ENCODE measurements at regions not wholly inside any gene's neighbourhood (a gene's known extent, or its start where the extent isn't known, plus 50 kb on each side); places are given as distances from the start of the nearest gene placed in this dataset.

GRCh38 chr10:130787821-130788220 lies 523.7 kb downstream of the TCERG1L start:
- intact Hi-C loops (cut with micrococcal nuclease), result no loop called here
- no peaks in the 10 kb centered on the region for H3K4me1 ChIP-seq (ENCODE audit: control insufficient read depth in 2 of 2, insufficient read depth in 2 of 2, low read length in 2 of 2)
- Mint-ChIP-seq H3K27me3 (peaks cover 0 to under 1% (median 0%) of the 10 kb centered on the region in 5 donors), H3K4me1 (no peaks in the 10 kb centered on the region), H3K36me3 (no peaks in the 10 kb centered on the region), H3K4me3 (no peak overlapping the region), H3K27ac (no peak overlapping the region), H3K9me3 (no peaks in the 10 kb centered on the region)
- ChIA-PET CTCF (no interaction called here), POLR2A (no interaction called here)
- DNase-seq (no peak), ATAC-seq (no peak)
- no peak overlapping the region for H3K4me3 ChIP-seq (ENCODE audit: low read length)
- no peak overlapping the region for H3K27ac ChIP-seq (ENCODE audit: low read depth, low read length)
- H3K9me3 ChIP-seq (ENCODE audit: control insufficient read depth in 2 of 3, low read length in 3 of 3), result no peaks in the 10 kb centered on the region
- H3K36me3 ChIP-seq (ENCODE audit: control insufficient read depth in 2 of 3, insufficient read depth in 3 of 3, low read length in 3 of 3), result no peaks in the 10 kb centered on the region
- no peaks in the 10 kb centered on the region for H3K27me3 ChIP-seq (ENCODE audit: control insufficient read depth in 2 of 2, insufficient read depth in 2 of 2, low read length in 2 of 2)

GRCh38 chr10:130790339-130790738 lies 521.2 kb downstream of the TCERG1L start:
- peaks cover 0 to 14% (median 0%) of the 10 kb centered on the region in 5 donors for H3K27me3 Mint-ChIP-seq
- no peaks in the 10 kb centered on the region for H3K27me3 ChIP-seq (ENCODE audit: control insufficient read depth in 2 of 2, insufficient read depth in 2 of 2, low read length in 2 of 2)
- DNase-seq (no peak), ATAC-seq (peak; percentile 26)
- no peak overlapping the region for H3K27ac ChIP-seq (ENCODE audit: low read depth, low read length)
- CTCF ChIA-PET, result no interaction called here
- no peaks in the 10 kb centered on the region for H3K36me3 ChIP-seq (ENCODE audit: control insufficient read depth in 2 of 3, insufficient read depth in 3 of 3, low read length in 3 of 3)
- H3K9me3 ChIP-seq (ENCODE audit: control insufficient read depth in 2 of 3, low read length in 3 of 3), result no peaks in the 10 kb centered on the region
- no peak overlapping the region for H3K4me3 ChIP-seq (ENCODE audit: low read length)
- no peaks in the 10 kb centered on the region for H3K9me3 Mint-ChIP-seq
- no peaks in the 10 kb centered on the region for H3K4me1 ChIP-seq (ENCODE audit: control insufficient read depth in 2 of 2, insufficient read depth in 2 of 2, low read length in 2 of 2)
- H3K36me3 Mint-ChIP-seq, result no peaks in the 10 kb centered on the region
- POLR2A ChIA-PET, result no interaction called here
- H3K27ac Mint-ChIP-seq, result no peak overlapping the region
- intact Hi-C loops (cut with micrococcal nuclease), result no loop called here
- no peak overlapping the region for H3K4me3 Mint-ChIP-seq
- H3K4me1 Mint-ChIP-seq, result no peaks in the 10 kb centered on the region

- ChIA-PET CTCF (no interaction called here), POLR2A (no interaction called here)
- Histone ChIP-seq H3K27ac (ENCODE audit: low read depth, low read length) (no peak overlapping the region), H3K36me3 (ENCODE audit: control insufficient read depth in 2 of 3, insufficient read depth in 3 of 3, low read length in 3 of 3) (no peaks in the 10 kb centered on the region), H3K9me3 (ENCODE audit: control insufficient read depth in 2 of 3, low read length in 3 of 3) (no peaks in the 10 kb centered on the region), H3K4me3 (ENCODE audit: low read length) (no peak overlapping the region), H3K4me1 (ENCODE audit: control insufficient read depth in 2 of 2, insufficient read depth in 2 of 2, low read length in 2 of 2) (no peaks in the 10 kb centered on the region), H3K27me3 (ENCODE audit: control insufficient read depth in 2 of 2, insufficient read depth in 2 of 2, low read length in 2 of 2) (no peaks in the 10 kb centered on the region)
- no peak for DNase-seq
- Mint-ChIP-seq H3K9me3 (no peaks in the 10 kb centered on the region), H3K4me3 (no peak overlapping the region), H3K27ac (no peak overlapping the region), H3K36me3 (no peaks in the 10 kb centered on the region), H3K4me1 (no peaks in the 10 kb centered on the region), H3K27me3 (peaks cover 0 to 26% (median 0%) of the 10 kb centered on the region in 5 donors)
- intact Hi-C loops (cut with micrococcal nuclease), result no loop called here
- no peak for ATAC-seq
Measured at GRCh38 chr10:130792096-130792845, 519.2 kb downstream of the TCERG1L start.

GRCh38 chr10:130795819-130796218 lies 515.7 kb downstream of the TCERG1L start:
- ATAC-seq (no peak), DNase-seq (no peak)
- Histone ChIP-seq H3K4me1 (ENCODE audit: control insufficient read depth in 2 of 2, insufficient read depth in 2 of 2, low read length in 2 of 2) (no peaks in the 10 kb centered on the region), H3K4me3 (ENCODE audit: low read length) (no peak overlapping the region), H3K27ac (ENCODE audit: low read depth, low read length) (no peak overlapping the region), H3K9me3 (ENCODE audit: control insufficient read depth in 2 of 3, low read length in 3 of 3) (no peaks in the 10 kb centered on the region), H3K36me3 (ENCODE audit: control insufficient read depth in 2 of 3, insufficient read depth in 3 of 3, low read length in 3 of 3) (no peaks in the 10 kb centered on the region), H3K27me3 (ENCODE audit: control insufficient read depth in 2 of 2, insufficient read depth in 2 of 2, low read length in 2 of 2) (no peaks in the 10 kb centered on the region)
- H3K4me1 Mint-ChIP-seq, result no peaks in the 10 kb centered on the region
- no peak overlapping the region for H3K27ac Mint-ChIP-seq
- POLR2A ChIA-PET, result no interaction called here
- H3K4me3 Mint-ChIP-seq, result no peak overlapping the region
- no peaks in the 10 kb centered on the region for H3K36me3 Mint-ChIP-seq
- CTCF ChIA-PET, result no interaction called here
- H3K9me3 Mint-ChIP-seq, result no peaks in the 10 kb centered on the region
- intact Hi-C loops (cut with micrococcal nuclease), result no loop called here
- peaks cover 0 to 31% (median 0%) of the 10 kb centered on the region in 5 donors for H3K27me3 Mint-ChIP-seq

- no peaks in the 10 kb centered on the region for H3K4me1 ChIP-seq (ENCODE audit: control insufficient read depth in 2 of 2, insufficient read depth in 2 of 2, low read length in 2 of 2)
- no peaks in the 10 kb centered on the region for H3K36me3 Mint-ChIP-seq
- no peak for DNase-seq
- no peaks in the 10 kb centered on the region for H3K4me1 Mint-ChIP-seq
- no peak overlapping the region for H3K27ac ChIP-seq (ENCODE audit: low read depth, low read length)
- ChIA-PET CTCF (no interaction called here), POLR2A (no interaction called here)
- H3K27me3 Mint-ChIP-seq, result peaks cover 0 to 17% (median 0%) of the 10 kb centered on the region in 5 donors
- no peak overlapping the region for H3K4me3 Mint-ChIP-seq
- no peaks in the 10 kb centered on the region for H3K27me3 ChIP-seq (ENCODE audit: control insufficient read depth in 2 of 2, insufficient read depth in 2 of 2, low read length in 2 of 2)
- H3K9me3 ChIP-seq (ENCODE audit: control insufficient read depth in 2 of 3, low read length in 3 of 3), result no peaks in the 10 kb centered on the region
- H3K36me3 ChIP-seq (ENCODE audit: control insufficient read depth in 2 of 3, insufficient read depth in 3 of 3, low read length in 3 of 3), result no peaks in the 10 kb centered on the region
- H3K4me3 ChIP-seq (ENCODE audit: low read length), result no peak overlapping the region
- intact Hi-C loops (cut with micrococcal nuclease), result no loop called here
- H3K27ac Mint-ChIP-seq, result no peak overlapping the region
- peaks cover 0 to 3% (median 0%) of the 10 kb centered on the region in 11 donors for H3K9me3 Mint-ChIP-seq
- ATAC-seq, result no peak
Measured at GRCh38 chr10:130799532-130799931, 512.0 kb downstream of the TCERG1L start.

GRCh38 chr10:130800281-130800680 lies 511.2 kb downstream of the TCERG1L start:
- Mint-ChIP-seq H3K9me3 (peaks cover 0 to 3% (median 0%) of the 10 kb centered on the region in 11 donors), H3K27me3 (peaks cover 0 to 21% (median 0%) of the 10 kb centered on the region in 5 donors), H3K36me3 (no peaks in the 10 kb centered on the region), H3K4me1 (no peaks in the 10 kb centered on the region), H3K27ac (no peak overlapping the region), H3K4me3 (no peak overlapping the region)
- no peaks in the 10 kb centered on the region for H3K4me1 ChIP-seq (ENCODE audit: control insufficient read depth in 2 of 2, insufficient read depth in 2 of 2, low read length in 2 of 2)
- no peak overlapping the region for H3K4me3 ChIP-seq (ENCODE audit: low read length)
- ChIA-PET CTCF (no interaction called here), POLR2A (no interaction called here)
- intact Hi-C loops (cut with micrococcal nuclease), result no loop called here
- no peak for ATAC-seq
- no peaks in the 10 kb centered on the region for H3K36me3 ChIP-seq (ENCODE audit: control insufficient read depth in 2 of 3, insufficient read depth in 3 of 3, low read length in 3 of 3)
- no peaks in the 10 kb centered on the region for H3K27me3 ChIP-seq (ENCODE audit: control insufficient read depth in 2 of 2, insufficient read depth in 2 of 2, low read length in 2 of 2)
- no peak overlapping the region for H3K27ac ChIP-seq (ENCODE audit: low read depth, low read length)
- no peaks in the 10 kb centered on the region for H3K9me3 ChIP-seq (ENCODE audit: control insufficient read depth in 2 of 3, low read length in 3 of 3)
- DNase-seq, result no peak

GRCh38 chr10:130801276-130801675 lies 510.2 kb downstream of the TCERG1L start:
- DNase-seq (no peak), ATAC-seq (no peak)
- Histone ChIP-seq H3K36me3 (ENCODE audit: control insufficient read depth in 2 of 3, insufficient read depth in 3 of 3, low read length in 3 of 3) (no peaks in the 10 kb centered on the region), H3K9me3 (ENCODE audit: control insufficient read depth in 2 of 3, low read length in 3 of 3) (no peaks in the 10 kb centered on the region), H3K27ac (ENCODE audit: low read depth, low read length) (no peak overlapping the region), H3K27me3 (ENCODE audit: control insufficient read depth in 2 of 2, insufficient read depth in 2 of 2, low read length in 2 of 2) (no peaks in the 10 kb centered on the region), H3K4me1 (ENCODE audit: control insufficient read depth in 2 of 2, insufficient read depth in 2 of 2, low read length in 2 of 2) (no peaks in the 10 kb centered on the region), H3K4me3 (ENCODE audit: low read length) (no peak overlapping the region)
- ChIA-PET POLR2A (no interaction called here), CTCF (no interaction called here)
- H3K4me3 Mint-ChIP-seq, result no peak overlapping the region
- intact Hi-C loops (cut with micrococcal nuclease), result no loop called here
- H3K27me3 Mint-ChIP-seq, result peaks cover 0 to 22% (median 0%) of the 10 kb centered on the region in 5 donors
- no peak overlapping the region for H3K27ac Mint-ChIP-seq
- peaks cover 0 to 3% (median 0%) of the 10 kb centered on the region in 11 donors for H3K9me3 Mint-ChIP-seq
- no peaks in the 10 kb centered on the region for H3K36me3 Mint-ChIP-seq
- no peaks in the 10 kb centered on the region for H3K4me1 Mint-ChIP-seq
